HepG2 (cell line): ENCODE measurements at regions not wholly inside any gene's neighbourhood (a gene's known extent, or its start where the extent isn't known, plus 50 kb on each side); places are given as distances from the start of the nearest gene placed in this dataset.

ENCODE experiments used
- AHR ChIP-seq: IDR thresholded peaks from 2 replicates; pipeline ENCODE4 v1.6.1; 2018; ENCODE audit warnings: missing genetic modification reagents, missing compliant biosample characterization
- ARNTL ChIP-seq: sonication (generic); formaldehyde crosslinking; IDR thresholded peaks from 2 replicates; pipeline ENCODE4 v1.4.0; 2020; ENCODE audit warnings: mild to moderate bottlenecking, missing genetic modification reagents
- FOXP1 ChIP-seq, 2 experiments: fragments of 450-650 bp in 1 of 2; IDR thresholded peaks; 2 replicates each; pipeline ENCODE4 v1.6.1; 2017 to 2018; ENCODE audit warnings: antibody characterized with exemption in 1 of 2
- HBP1 ChIP-seq: IDR thresholded peaks from 2 replicates; pipeline ENCODE4 v1.6.1; 2016; ENCODE audit warnings: low read depth, control low read depth
- HDAC2 ChIP-seq: sonication (generic); formaldehyde crosslinking; IDR thresholded peaks from 2 replicates; pipeline ENCODE4 v1.4.0; 2020; ENCODE audit warnings: missing genetic modification reagents
- MAFG ChIP-seq: sonication (generic); formaldehyde crosslinking; IDR thresholded peaks from 2 replicates; pipeline ENCODE4 v1.5.1; 2020; ENCODE audit warnings: mild to moderate bottlenecking, missing genetic modification reagents
- MEF2D ChIP-seq: sonication (generic); formaldehyde crosslinking; IDR thresholded peaks from 2 replicates; pipeline ENCODE4 v1.5.1; 2020; ENCODE audit warnings: mild to moderate bottlenecking, missing genetic modification reagents
- RAD51 ChIP-seq: fragments of 450-650 bp; IDR thresholded peaks from 2 replicates; pipeline ENCODE4 v1.6.1; 2016; ENCODE audit warnings: borderline replicate concordance
- SIX4 ChIP-seq: sonication (generic); formaldehyde crosslinking; IDR thresholded peaks from 2 replicates; pipeline ENCODE4 v1.4.0; 2020; ENCODE audit warnings: missing genetic modification reagents
- TFE3 ChIP-seq: IDR thresholded peaks from 2 replicates; pipeline ENCODE4 v1.6.1; 2016
- THAP7 ChIP-seq: sonication (generic); formaldehyde crosslinking; IDR thresholded peaks from 2 replicates; pipeline ENCODE4 v1.8.1; 2023; ENCODE audit warnings: mild to moderate bottlenecking, missing genetic modification reagents
- UBTF ChIP-seq: sonication (generic); formaldehyde crosslinking; IDR thresholded peaks from 2 replicates; pipeline ENCODE4 v1.4.0; 2020; ENCODE audit warnings: mild to moderate bottlenecking, missing genetic modification reagents
- ZFP37 ChIP-seq: sonication (generic); formaldehyde crosslinking; IDR thresholded peaks from 2 replicates; pipeline ENCODE4 v1.4.0; 2020; ENCODE audit warnings: missing genetic modification reagents, borderline replicate concordance
- ZHX1 ChIP-seq: sonication (generic); formaldehyde crosslinking; IDR thresholded peaks from 2 replicates; pipeline ENCODE4 v1.8.1; 2022; ENCODE audit warnings: low read depth, mild to moderate bottlenecking, missing genetic modification reagents
- ZNF20 ChIP-seq: sonication (generic); formaldehyde crosslinking; IDR thresholded peaks from 2 replicates; pipeline ENCODE4 v1.4.0; 2020; ENCODE audit warnings: mild to moderate bottlenecking, moderate library complexity, missing genetic modification reagents
- ZNF362 ChIP-seq: sonication (generic); formaldehyde crosslinking; IDR thresholded peaks from 2 replicates; pipeline ENCODE4 v1.4.0; 2020; ENCODE audit warnings: missing genetic modification reagents, mild to moderate bottlenecking, borderline replicate concordance
- ZNF740 ChIP-seq: sonication (generic); formaldehyde crosslinking; IDR thresholded peaks from 2 replicates; pipeline ENCODE4 v1.4.0; 2020; ENCODE audit warnings: missing genetic modification reagents
- ZNF83 ChIP-seq: sonication (generic); formaldehyde crosslinking; IDR thresholded peaks from 2 replicates; pipeline ENCODE4 v1.4.0; 2020; ENCODE audit warnings: missing genetic modification reagents, mild to moderate bottlenecking, borderline replicate concordance
- ZSCAN9 ChIP-seq: IDR thresholded peaks from 2 replicates; pipeline ENCODE4 v1.6.1; 2016; ENCODE audit warnings: borderline replicate concordance

- TF ChIP-seq ZHX1 (CRISPR knock-in tag) (no peak), FOXP1 (IDR thresholded peaks at IDR 0.05) (no peak), FOXP1 (CRISPR knock-in tag; IDR thresholded peaks at IDR 0.05) (no peak), ZNF83 (CRISPR knock-in tag) (no peak), THAP7 (CRISPR knock-in tag) (peak; percentile 21; the same call in 1 of the 2 replicates), UBTF (no peak; the same call in none of the 2 replicates), HBP1 (no peak; the same call in 1 of the 2 replicates), MAFG (no peak), SIX4 (CRISPR knock-in tag) (no peak), ZNF20 (no peak), ZFP37 (CRISPR knock-in tag) (no peak), TFE3 (CRISPR knock-in tag) (no peak), AHR (peak; percentile 53; the same call in 1 of the 2 replicates), MEF2D (CRISPR knock-in tag) (no peak), ZNF740 (CRISPR knock-in tag) (no peak), ZNF362 (CRISPR knock-in tag) (no peak), RAD51 (no peak), ARNTL (CRISPR knock-in tag) (no peak), HDAC2 (no peak; the same call in 1 of the 2 replicates), ZSCAN9 (no peak; the same call in 1 of the 2 replicates)
Measured at GRCh38 chr2:8573234-8573941, 108.5 kb upstream of the ID2 start (continued).
